Pancreas (tissue), 10 donors: ENCODE measurements at regions not wholly inside any gene's neighbourhood (a gene's known extent, or its start where the extent isn't known, plus 50 kb on each side); places are given as distances from the start of the nearest gene placed in this dataset.

ENCODE experiments used
- ATAC-seq, 4 donors: fragments of 200-7000 bp; cut with Tn5 transposase; one replicate each; pipeline versions ENCODE4 v1.8.0 to v1.9.1; 2020; ENCODE audit warnings: mild to moderate bottlenecking in 4 of 4, moderate library complexity in 4 of 4
- DNase-seq, 6 donors: peaks; one replicate each; pipeline ENCODE4 v3.0.0-alpha.2; 2020
- FAIRE-seq: peaks from 2 replicates; lab custom pipeline; 2012; peaks lifted over from hg19 to GRCh38; lab: Jason Lieb, UNC
- H3K27ac ChIP-seq, 4 donors: fragments of 200-600 bp; sonication (generic); 1 replicate in 3 of 4; 2 replicates in 1 of 4; pipeline versions ENCODE4 v1.5.0 to v1.8.0; 2020
- H3K27me3 ChIP-seq, 4 donors: fragments of 200-600 bp; one replicate each; pipeline ENCODE4 v1.8.0; 2021
- H3K36me3 ChIP-seq, 3 donors: fragments of 200-600 bp; sonication (generic) in 1 of 3; one replicate each; pipeline versions ENCODE4 v1.5.0 to v1.8.0; 2020 to 2021
- H3K4me1 ChIP-seq, 3 donors: fragments of 200-600 bp; one replicate each; pipeline ENCODE4 v1.8.0; 2021
- H3K4me3 ChIP-seq, 4 donors: fragments of 200-600 bp; sonication (generic) in 2 of 4; one replicate each; pipeline versions ENCODE4 v1.5.0 to v1.8.0; 2020 to 2021
- H3K9me3 ChIP-seq, 4 donors: fragments of 200-600 bp; one replicate each; pipeline ENCODE4 v1.8.0; 2021
- WGBS, 2 donors: extraction: QIAGEN DNeasy Blood & Tissue Kit; methylation state at CpG; one replicate each; pipeline ENCODE4 v1.1.7; 2013; 5-methylcytosine and 5-hydroxymethylcytosine counted together
- intact Hi-C, 3 donors: fragments of 100-400 bp; cut with DNase I; formaldehyde crosslinking; loops; one replicate each; pipeline versions ENCODE4 v1.11.1 to v1.14.2; 2022
- TF ChIP-seq, protein P1 (sequence below), 4 donors: fragments of 200-600 bp; sonication (generic) in 3 of 4; IDR thresholded peaks; one replicate each; pipeline versions ENCODE4 v1.5.0 to v1.8.0; 2021; ENCODE audit warnings: antibody characterized with exemption in 4 of 4
- donor health status: healthy with polysubstance abuse.
- donor health status: DM: no; HTN: no; CAD: no; lungs with moderate emphysema.
- donor health status: DM: no; HTN: no; CAD: no.
- donor health status: control.
- donor health status: control.
- donor health status: Bipolar disorder and iron deficiency.
- donor health status: DM: yes; HTN: yes; CAD: no.
- donor health status: DM: no; HTN: no; CAD: no.
- donor health status: DM: no; HTN: no; CAD: no.
- donor health status: DM: yes; HTN: yes; CAD: no.

DNA sequence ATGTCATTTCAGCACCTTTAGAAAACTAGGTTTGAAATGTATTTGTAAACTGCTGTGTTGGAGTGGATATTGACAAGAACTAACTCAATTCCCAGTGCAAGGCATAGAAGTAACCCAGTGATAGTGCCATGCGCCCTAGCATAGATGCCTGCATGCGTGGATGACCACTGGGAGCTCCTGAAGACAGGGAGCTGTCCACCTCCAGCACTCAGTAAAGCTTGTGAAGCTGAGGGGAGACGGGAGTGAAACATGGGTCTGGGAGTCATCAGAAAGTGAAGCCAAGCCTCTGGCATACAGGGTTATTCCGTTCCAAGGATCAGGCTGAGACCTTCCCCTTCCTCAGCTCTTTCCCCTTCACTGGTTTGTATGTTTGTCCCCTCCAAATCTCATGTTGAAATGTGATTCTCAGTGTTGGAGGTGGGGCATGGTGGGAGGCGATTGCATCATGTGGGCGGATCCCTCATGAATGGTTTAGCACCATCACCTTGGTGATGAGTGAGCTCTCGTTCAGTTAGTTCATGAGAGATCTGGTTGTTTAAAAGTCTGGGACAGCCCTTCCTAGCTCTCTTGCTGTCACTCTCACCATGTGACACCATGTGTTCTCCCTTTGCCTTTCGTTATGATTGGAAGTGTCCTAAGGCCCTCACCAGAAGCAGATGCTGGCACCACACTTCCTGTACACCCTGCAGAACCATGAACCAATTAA lies 146.5 kb upstream of the FERMT1 start:
- no peak for ATAC-seq
- 46 to 54% methylated on average over 8 of the region's 8 CpGs for whole genome bisulfite sequencing, 2 donors
- H3K4me3 ChIP-seq = no peak overlapping the region
- no peak for FAIRE-seq
- no peak for DNase-seq
- intact Hi-C loops = no loop called here
- TF ChIP-seq, protein P1, sequence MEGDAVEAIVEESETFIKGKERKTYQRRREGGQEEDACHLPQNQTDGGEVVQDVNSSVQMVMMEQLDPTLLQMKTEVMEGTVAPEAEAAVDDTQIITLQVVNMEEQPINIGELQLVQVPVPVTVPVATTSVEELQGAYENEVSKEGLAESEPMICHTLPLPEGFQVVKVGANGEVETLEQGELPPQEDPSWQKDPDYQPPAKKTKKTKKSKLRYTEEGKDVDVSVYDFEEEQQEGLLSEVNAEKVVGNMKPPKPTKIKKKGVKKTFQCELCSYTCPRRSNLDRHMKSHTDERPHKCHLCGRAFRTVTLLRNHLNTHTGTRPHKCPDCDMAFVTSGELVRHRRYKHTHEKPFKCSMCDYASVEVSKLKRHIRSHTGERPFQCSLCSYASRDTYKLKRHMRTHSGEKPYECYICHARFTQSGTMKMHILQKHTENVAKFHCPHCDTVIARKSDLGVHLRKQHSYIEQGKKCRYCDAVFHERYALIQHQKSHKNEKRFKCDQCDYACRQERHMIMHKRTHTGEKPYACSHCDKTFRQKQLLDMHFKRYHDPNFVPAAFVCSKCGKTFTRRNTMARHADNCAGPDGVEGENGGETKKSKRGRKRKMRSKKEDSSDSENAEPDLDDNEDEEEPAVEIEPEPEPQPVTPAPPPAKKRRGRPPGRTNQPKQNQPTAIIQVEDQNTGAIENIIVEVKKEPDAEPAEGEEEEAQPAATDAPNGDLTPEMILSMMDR (IDR thresholded peaks at IDR 0.05) = no peak
- no peaks in the 10 kb centered on the region for H3K36me3 ChIP-seq
- H3K4me1 ChIP-seq = no peaks in the 10 kb centered on the region
- no peak overlapping the region for H3K27ac ChIP-seq
- no peaks in the 10 kb centered on the region for H3K9me3 ChIP-seq
- peaks cover 0 to 6% (median 0%) of the 10 kb centered on the region in 4 donors for H3K27me3 ChIP-seq

DNA sequence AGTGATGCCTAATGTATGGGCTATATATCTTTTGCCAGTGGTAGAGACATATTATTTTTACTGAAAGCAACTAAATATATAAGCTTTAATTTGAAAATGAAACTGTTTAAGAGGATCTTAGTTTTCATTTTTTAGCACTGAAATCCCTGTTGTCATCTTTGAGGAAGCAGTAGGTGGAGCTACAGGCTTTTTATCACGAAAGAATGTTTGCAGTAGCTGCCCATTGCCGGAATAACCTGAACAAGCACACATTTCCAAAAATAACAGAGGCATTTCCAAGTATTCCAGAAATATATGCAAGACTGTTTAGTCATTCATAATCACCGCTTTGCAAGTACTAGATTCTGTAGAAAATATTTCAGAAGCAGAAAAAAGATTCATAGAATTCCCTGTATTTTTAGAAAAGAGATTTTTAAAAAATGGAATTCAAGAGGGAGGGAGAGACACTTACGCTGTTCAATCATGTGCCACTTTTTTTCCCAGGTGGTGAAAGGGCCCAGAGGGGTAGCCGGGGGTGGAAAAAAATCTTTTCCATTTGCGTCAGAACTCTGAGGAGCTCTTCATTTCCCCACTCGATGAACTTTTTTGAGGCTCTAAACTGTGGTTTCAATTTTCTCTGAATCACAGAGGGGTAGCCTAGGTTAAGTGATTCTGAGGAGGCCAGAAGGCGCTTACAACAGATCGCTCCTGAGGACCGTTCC lies 142.5 kb upstream of the FERMT1 start:
- TF ChIP-seq, protein P1 (IDR thresholded peaks at IDR 0.05) = peak in 1 of 4 donors; percentile 8
- no peak overlapping the region for H3K27ac ChIP-seq
- DNase-seq (peak in 1 of 6 donors; percentile 13), ATAC-seq (peak; percentile 43 to 87 (median 80)), FAIRE-seq (no peak)
- 28 to 32% methylated on average over 10 of the region's 10 CpGs for WGBS, 2 donors
- H3K4me1 ChIP-seq = no peaks in the 10 kb centered on the region
- H3K36me3 ChIP-seq = no peaks in the 10 kb centered on the region
- H3K4me3 ChIP-seq = no peak overlapping the region
- no peaks in the 10 kb centered on the region for H3K9me3 ChIP-seq
- H3K27me3 ChIP-seq = no peaks in the 10 kb centered on the region
- intact Hi-C loops = no loop called here

DNA sequence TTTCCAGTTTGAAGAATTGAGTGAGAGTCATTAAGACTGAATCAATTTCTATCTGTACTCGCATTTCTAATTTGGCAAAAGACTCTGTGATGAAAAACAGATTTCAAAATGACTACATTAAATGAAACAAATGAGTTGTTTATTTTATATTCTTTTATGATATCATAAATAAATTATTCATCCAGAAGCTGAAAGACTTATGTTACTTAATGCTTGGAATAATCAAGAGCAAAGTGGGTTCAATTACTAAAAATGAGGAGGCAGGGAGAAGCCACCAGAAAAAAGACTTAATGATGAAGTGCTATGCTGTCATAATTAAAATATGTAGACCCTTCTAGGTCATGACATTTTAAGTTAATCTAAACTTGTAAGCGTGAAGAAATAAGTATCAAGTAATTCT lies 130.6 kb upstream of the FERMT1 start:
- no peak overlapping the region for H3K4me3 ChIP-seq
- WGBS, 2 donors = 59 to 60% methylated on average over 2 of the region's 2 CpGs
- H3K27me3 ChIP-seq = no peaks in the 10 kb centered on the region
- DNase-seq = no peak
- ATAC-seq = no peak
- intact Hi-C loops = no loop called here
- no peak overlapping the region for H3K27ac ChIP-seq
- TF ChIP-seq, protein P1 (IDR thresholded peaks at IDR 0.05) = no peak
- no peaks in the 10 kb centered on the region for H3K36me3 ChIP-seq
- FAIRE-seq = peak; percentile 34
- H3K9me3 ChIP-seq = no peaks in the 10 kb centered on the region
- no peaks in the 10 kb centered on the region for H3K4me1 ChIP-seq

DNA sequence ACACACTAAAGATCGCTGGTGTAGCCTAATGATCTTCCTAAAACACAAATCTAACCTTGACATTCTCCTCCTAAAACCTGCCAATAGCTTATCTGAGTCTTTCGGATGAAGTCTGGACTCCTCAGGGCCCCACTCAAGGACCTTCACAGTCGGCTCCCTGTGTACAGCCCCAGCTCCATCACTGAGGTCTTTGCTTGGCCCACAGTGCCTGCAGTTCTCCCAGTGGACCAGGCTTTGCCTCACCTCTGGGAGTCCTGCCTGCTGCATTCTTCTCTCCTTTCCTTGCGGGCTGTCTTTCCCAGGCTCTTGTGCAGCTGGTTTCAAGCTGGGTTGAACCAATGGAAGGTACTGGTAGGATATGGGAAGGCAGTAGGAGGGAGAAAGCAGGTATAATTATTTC lies 122.6 kb upstream of the FERMT1 start:
- Histone ChIP-seq H3K9me3 (no peaks in the 10 kb centered on the region), H3K4me3 (no peak overlapping the region), H3K36me3 (no peaks in the 10 kb centered on the region), H3K4me1 (no peaks in the 10 kb centered on the region), H3K27ac (no peak overlapping the region), H3K27me3 (no peaks in the 10 kb centered on the region)
- WGBS, 2 donors = 61 to 82% methylated on average over 4 of the region's 4 CpGs
- FAIRE-seq (no peak), DNase-seq (no peak), ATAC-seq (no peak)
- TF ChIP-seq, protein P1 (IDR thresholded peaks at IDR 0.05) = no peak
- intact Hi-C loops = no loop called here

DNA sequence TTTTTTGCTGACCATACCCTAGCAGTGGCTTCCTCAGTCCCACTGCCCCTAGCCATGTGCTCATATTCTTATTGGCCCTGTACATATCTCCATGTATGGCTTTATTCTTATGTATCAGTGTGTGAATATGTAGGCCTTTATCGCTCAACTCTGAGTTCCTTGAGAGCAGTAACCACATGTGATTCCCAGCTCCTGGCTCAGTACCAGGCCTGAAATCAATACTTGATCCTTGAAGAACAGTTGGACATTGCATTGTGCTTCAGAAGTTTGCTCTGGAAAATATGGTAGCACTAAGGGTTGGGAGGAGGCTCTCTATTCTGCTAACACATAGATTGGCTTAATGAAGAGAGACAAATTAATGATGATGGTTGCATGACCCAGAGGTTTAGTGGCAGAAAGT lies 118.8 kb upstream of the FERMT1 start:
- H3K27ac ChIP-seq = no peak overlapping the region
- DNase-seq (peak in 4 of 6 donors; percentile 40 to 64 (median 54)), ATAC-seq (peak; percentile 60 to 89 (median 74)), FAIRE-seq (no peak)
- no peaks in the 10 kb centered on the region for H3K36me3 ChIP-seq
- TF ChIP-seq, protein P1 (IDR thresholded peaks at IDR 0.05) = no peak
- no peaks in the 10 kb centered on the region for H3K4me1 ChIP-seq
- H3K4me3 ChIP-seq = no peak overlapping the region
- WGBS, 2 donors = 38 to 54% methylated on average over 1 of the region's 1 CpG
- intact Hi-C loops = no loop called here
- H3K27me3 ChIP-seq = no peaks in the 10 kb centered on the region
- no peaks in the 10 kb centered on the region for H3K9me3 ChIP-seq
